ENCODE measurements at regions not wholly inside any gene's neighbourhood (a gene's known extent, or its start where the extent isn't known, plus 50 kb on each side); places are given as distances from the start of the nearest gene placed in this dataset.
"Not testable (repeated sequence)": the region's sequence is repeated elsewhere in the genome, so short reads cannot be mapped to it uniquely, and the experiment has no call there.

DNA sequence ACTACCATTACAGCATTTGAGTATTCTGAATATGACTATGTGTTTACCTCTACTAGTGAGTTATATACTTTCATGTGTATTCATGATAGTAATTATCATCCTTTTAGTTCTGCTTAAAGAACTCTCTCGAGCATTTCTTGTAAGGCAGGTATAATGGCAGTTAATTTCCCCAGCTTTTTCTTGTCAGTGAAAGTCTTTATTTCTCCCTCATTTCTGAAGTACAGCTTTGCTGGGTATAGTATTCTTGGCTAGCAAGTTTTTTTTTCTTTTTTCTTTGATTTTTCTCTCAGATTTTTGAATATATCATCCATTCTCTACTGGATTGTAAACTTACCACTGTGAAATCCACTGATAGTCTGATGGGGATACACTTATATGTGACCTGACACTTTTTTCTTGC, 165.9 kb upstream of the ARHGAP5 start:
- WGBS, 2 donors: 93 to 94% methylated on average over 1 of the region's 1 CpG
- Histone ChIP-seq H3K4me1 (no peaks in the 10 kb centered on the region), H3K27me3 (no peaks in the 10 kb centered on the region), H3K4me3 (replicated peaks in 1 of 3) (no peak overlapping the region), H3K27ac (no peak overlapping the region), H3K9me3 (no peaks in the 10 kb centered on the region), H3K36me3 (no peaks in the 10 kb centered on the region)
- no peak for DNase-seq
- TF ChIP-seq, protein P1, sequence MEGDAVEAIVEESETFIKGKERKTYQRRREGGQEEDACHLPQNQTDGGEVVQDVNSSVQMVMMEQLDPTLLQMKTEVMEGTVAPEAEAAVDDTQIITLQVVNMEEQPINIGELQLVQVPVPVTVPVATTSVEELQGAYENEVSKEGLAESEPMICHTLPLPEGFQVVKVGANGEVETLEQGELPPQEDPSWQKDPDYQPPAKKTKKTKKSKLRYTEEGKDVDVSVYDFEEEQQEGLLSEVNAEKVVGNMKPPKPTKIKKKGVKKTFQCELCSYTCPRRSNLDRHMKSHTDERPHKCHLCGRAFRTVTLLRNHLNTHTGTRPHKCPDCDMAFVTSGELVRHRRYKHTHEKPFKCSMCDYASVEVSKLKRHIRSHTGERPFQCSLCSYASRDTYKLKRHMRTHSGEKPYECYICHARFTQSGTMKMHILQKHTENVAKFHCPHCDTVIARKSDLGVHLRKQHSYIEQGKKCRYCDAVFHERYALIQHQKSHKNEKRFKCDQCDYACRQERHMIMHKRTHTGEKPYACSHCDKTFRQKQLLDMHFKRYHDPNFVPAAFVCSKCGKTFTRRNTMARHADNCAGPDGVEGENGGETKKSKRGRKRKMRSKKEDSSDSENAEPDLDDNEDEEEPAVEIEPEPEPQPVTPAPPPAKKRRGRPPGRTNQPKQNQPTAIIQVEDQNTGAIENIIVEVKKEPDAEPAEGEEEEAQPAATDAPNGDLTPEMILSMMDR (IDR thresholded peaks at IDR 0.05): no peak
- TF ChIP-seq POLR2A (IDR thresholded peaks at IDR 0.05): no peak
- intact Hi-C loops (cut with DNase I): no loop called here

DNA sequence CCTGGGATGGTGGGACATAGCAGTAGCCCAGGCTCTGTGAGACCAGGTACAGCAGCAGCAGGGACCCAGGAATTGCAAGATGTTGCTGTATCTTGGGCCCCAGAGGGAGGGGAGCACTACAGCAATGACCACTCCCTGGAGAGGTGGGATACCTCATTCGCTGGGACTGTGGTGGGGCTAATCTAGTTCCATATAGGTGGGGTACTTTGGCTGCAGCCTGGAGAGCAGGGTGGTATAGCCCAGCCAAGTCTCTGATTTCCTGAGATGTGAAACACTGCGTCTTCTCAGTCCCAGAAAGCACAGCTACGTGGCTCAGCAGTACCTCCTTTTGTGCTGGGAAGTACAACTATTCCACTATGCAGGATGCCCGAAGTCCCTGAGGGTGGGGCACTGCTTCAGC, 163.7 kb upstream of the ARHGAP5 start:
- TF ChIP-seq POLR2A (IDR thresholded peaks at IDR 0.05): no peak
- TF ChIP-seq, protein P1 (IDR thresholded peaks at IDR 0.05): no peak
- Histone ChIP-seq H3K27ac (no peak overlapping the region), H3K36me3 (no peaks in the 10 kb centered on the region), H3K9me3 (no peaks in the 10 kb centered on the region), H3K4me3 (replicated peaks in 1 of 3) (no peak overlapping the region), H3K27me3 (no peaks in the 10 kb centered on the region), H3K4me1 (no peaks in the 10 kb centered on the region)
- WGBS, 2 donors: 87 to 100% methylated on average over 2 to 3 of the region's 4 CpGs
- no peak for DNase-seq
- intact Hi-C loops (cut with DNase I): no loop called here

DNA sequence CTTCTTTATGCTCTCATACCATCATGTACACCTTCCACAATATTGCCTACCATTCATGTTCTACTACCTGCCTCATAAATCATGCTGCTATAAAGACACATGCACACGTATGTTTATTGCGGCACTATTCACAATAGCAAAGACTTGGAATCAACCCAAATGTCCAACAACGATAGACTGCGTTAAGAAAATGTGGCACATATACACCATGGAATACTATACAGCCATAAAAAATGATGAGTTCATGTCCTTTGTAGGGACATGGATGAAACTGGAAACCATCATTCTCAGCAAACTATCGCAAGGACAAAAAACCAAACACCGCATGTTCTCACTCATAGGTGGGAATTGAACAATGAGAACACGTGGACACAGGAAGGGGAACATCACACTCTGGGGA, 158.8 kb upstream of the ARHGAP5 start:
- H3K27ac ChIP-seq; intact Hi-C loops (cut with DNase I); H3K4me3 ChIP-seq (replicated peaks in 1 of 3); H3K9me3 ChIP-seq; H3K36me3 ChIP-seq; H3K4me1 ChIP-seq; DNase-seq; H3K27me3 ChIP-seq: not testable (repeated sequence)
- WGBS, 2 donors: 94 to 96% methylated on average over 5 of the region's 7 CpGs

DNA sequence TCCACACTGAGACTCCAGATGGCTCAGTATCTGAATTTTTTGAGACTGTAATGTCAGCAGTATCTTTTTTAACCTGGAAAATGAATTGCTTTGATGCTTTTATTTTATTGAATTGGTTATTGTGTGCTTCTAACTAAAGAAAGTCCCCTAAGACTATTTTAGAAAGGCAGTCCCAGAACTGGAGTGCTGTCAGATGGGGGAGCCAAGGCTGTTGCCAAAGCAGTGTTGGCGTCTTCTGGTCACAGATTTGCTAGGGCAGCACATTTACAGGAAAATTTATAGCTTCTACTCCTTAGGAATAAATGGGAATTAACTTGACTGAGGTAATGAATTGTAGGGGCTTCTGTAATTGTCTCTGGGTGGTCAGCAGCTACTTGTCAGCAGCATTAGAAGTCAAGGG, 157.1 kb upstream of the ARHGAP5 start:
- intact Hi-C loops (cut with DNase I): no loop called here
- Histone ChIP-seq H3K4me3 (replicated peaks in 1 of 3) (no peak overlapping the region), H3K27ac (no peak overlapping the region), H3K36me3 (no peaks in the 10 kb centered on the region), H3K9me3 (no peaks in the 10 kb centered on the region), H3K4me1 (no peaks in the 10 kb centered on the region), H3K27me3 (no peaks in the 10 kb centered on the region)
- 88 to 90% methylated on average over 1 of the region's 1 CpG for WGBS, 2 donors
- no peak for DNase-seq
- TF ChIP-seq, protein P1 (IDR thresholded peaks at IDR 0.05): no peak
- no peak for TF ChIP-seq POLR2A (IDR thresholded peaks at IDR 0.05)

GRCh38 chr14:31920989-31921650, 156.0 kb upstream of the ARHGAP5 start:
- no peak for TF ChIP-seq POLR2A (IDR thresholded peaks at IDR 0.05)
- TF ChIP-seq, protein P1 (IDR thresholded peaks at IDR 0.05): no peak
- intact Hi-C loops (cut with DNase I): no loop called here

More at GRCh38 chr14:31920989-31921650, 156.0 kb upstream of the ARHGAP5 start:
- no peaks in the 10 kb centered on the region for H3K9me3 ChIP-seq
- H3K36me3 ChIP-seq: no peaks in the 10 kb centered on the region
- 95 to 97% methylated on average over 5 of the region's 5 CpGs for WGBS, 2 donors
- no peak for DNase-seq
- H3K4me1 ChIP-seq: no peaks in the 10 kb centered on the region
- no peak overlapping the region for H3K4me3 ChIP-seq (replicated peaks in 1 of 3)
- no peaks in the 10 kb centered on the region for H3K27me3 ChIP-seq
- H3K27ac ChIP-seq: no peak overlapping the region
